Stimulated activated CD4-positive, alpha-beta T cell treated with anti-CD3 and anti-CD28 coated beads, Interleukin-2, amount 100 ng/mL, for 4 hours (primary cell): ENCODE measurements at regions not wholly inside any gene's neighbourhood (a gene's known extent, or its start where the extent isn't known, plus 50 kb on each side); places are given as distances from the start of the nearest gene placed in this dataset.
"Not testable (repeated sequence)": the region's sequence is repeated elsewhere in the genome, so short reads cannot be mapped to it uniquely, and the experiment has no call there.

Experiments
- DNase-seq: peaks from one replicate; pipeline ENCODE4 v3.0.0-alpha.2; 2020; ENCODE audit warnings: low read depth

GRCh38 chr21:27371115-27371974 is 404.5 kb upstream of the ADAMTS5 start:
- no peak for DNase-seq

GRCh38 chr21:27369978-27370571 is 403.2 kb upstream of the ADAMTS5 start:
- DNase-seq, result no peak

- no peak for DNase-seq
These were observed 402.3 kb upstream of the ADAMTS5 start for GRCh38 chr21:27369234-27369633.

GRCh38 chr21:27366646-27367235 is 399.9 kb upstream of the ADAMTS5 start:
- no peak for DNase-seq

- no peak for DNase-seq
These were observed 399.1 kb upstream of the ADAMTS5 start for GRCh38 chr21:27366036-27366435.

- no peak for DNase-seq
These were observed 398.5 kb upstream of the ADAMTS5 start for GRCh38 chr21:27365394-27365793.

- no peak for DNase-seq
These were observed 397.0 kb upstream of the ADAMTS5 start for GRCh38 chr21:27363719-27364477.

GRCh38 chr21:27362249-27362648 is 395.4 kb upstream of the ADAMTS5 start:
- no peak for DNase-seq

- DNase-seq, result no peak
These were observed 392.3 kb upstream of the ADAMTS5 start for GRCh38 chr21:27359141-27359540.

- DNase-seq, result no peak
These were observed 386.0 kb upstream of the ADAMTS5 start for GRCh38 chr21:27352885-27353284.

- DNase-seq, result no peak
These were observed 379.2 kb upstream of the ADAMTS5 start for GRCh38 chr21:27346041-27346448.

- no peak for DNase-seq
These were observed 373.0 kb upstream of the ADAMTS5 start for GRCh38 chr21:27339902-27340301.

GRCh38 chr21:27338007-27338406 is 371.1 kb upstream of the ADAMTS5 start:
- DNase-seq, result not testable (repeated sequence)

GRCh38 chr21:27333096-27333495 is 366.2 kb upstream of the ADAMTS5 start:
- no peak for DNase-seq

GRCh38 chr21:27329255-27329851 is 362.5 kb upstream of the ADAMTS5 start:
- DNase-seq, result no peak

- no peak for DNase-seq
These were observed 359.4 kb upstream of the ADAMTS5 start for GRCh38 chr21:27326301-27326700.

- DNase-seq, result no peak
These were observed 356.4 kb upstream of the ADAMTS5 start for GRCh38 chr21:27323331-27323730.

- no peak for DNase-seq
These were observed 354.9 kb upstream of the ADAMTS5 start for GRCh38 chr21:27321791-27322190.

- no peak for DNase-seq
These were observed 354.0 kb upstream of the ADAMTS5 start for GRCh38 chr21:27320868-27321267.

GRCh38 chr21:27317601-27318000 is 350.7 kb upstream of the ADAMTS5 start:
- DNase-seq, result not testable (repeated sequence)

- no peak for DNase-seq
These were observed 348.5 kb upstream of the ADAMTS5 start for GRCh38 chr21:27315373-27315772.

- DNase-seq, result no peak
These were observed 347.2 kb upstream of the ADAMTS5 start for GRCh38 chr21:27314131-27314530.
